ENCODE measurements at regions not wholly inside any gene's neighbourhood (a gene's known extent, or its start where the extent isn't known, plus 50 kb on each side); places are given as distances from the start of the nearest gene placed in this dataset.

- TF ChIP-seq, protein P1, sequence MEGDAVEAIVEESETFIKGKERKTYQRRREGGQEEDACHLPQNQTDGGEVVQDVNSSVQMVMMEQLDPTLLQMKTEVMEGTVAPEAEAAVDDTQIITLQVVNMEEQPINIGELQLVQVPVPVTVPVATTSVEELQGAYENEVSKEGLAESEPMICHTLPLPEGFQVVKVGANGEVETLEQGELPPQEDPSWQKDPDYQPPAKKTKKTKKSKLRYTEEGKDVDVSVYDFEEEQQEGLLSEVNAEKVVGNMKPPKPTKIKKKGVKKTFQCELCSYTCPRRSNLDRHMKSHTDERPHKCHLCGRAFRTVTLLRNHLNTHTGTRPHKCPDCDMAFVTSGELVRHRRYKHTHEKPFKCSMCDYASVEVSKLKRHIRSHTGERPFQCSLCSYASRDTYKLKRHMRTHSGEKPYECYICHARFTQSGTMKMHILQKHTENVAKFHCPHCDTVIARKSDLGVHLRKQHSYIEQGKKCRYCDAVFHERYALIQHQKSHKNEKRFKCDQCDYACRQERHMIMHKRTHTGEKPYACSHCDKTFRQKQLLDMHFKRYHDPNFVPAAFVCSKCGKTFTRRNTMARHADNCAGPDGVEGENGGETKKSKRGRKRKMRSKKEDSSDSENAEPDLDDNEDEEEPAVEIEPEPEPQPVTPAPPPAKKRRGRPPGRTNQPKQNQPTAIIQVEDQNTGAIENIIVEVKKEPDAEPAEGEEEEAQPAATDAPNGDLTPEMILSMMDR (IDR thresholded peaks at IDR 0.05): no peak
- TF ChIP-seq POLR2A (IDR thresholded peaks at IDR 0.05; ENCODE audit: low read depth): no peak
- no peak for TF ChIP-seq EP300 (IDR thresholded peaks at IDR 0.05)
- TF ChIP-seq POLR2AphosphoS5 (IDR thresholded peaks at IDR 0.05): no peak
Measured at GRCh38 chr14:100396266-100396795, 73.2 kb downstream of the SLC25A47 start.
